H1 (cell line): ENCODE measurements at regions not wholly inside any gene's neighbourhood (a gene's known extent, or its start where the extent isn't known, plus 50 kb on each side); places are given as distances from the start of the nearest gene placed in this dataset.

Experiments
- CREB1 ChIP-seq: IDR thresholded peaks from 2 replicates; pipeline ENCODE4 v1.6.1; 2012; ENCODE audit warnings: inconsistent platforms
- NRF1 ChIP-seq: IDR thresholded peaks from 2 replicates; pipeline ENCODE4 v1.6.1; 2011; ENCODE audit warnings: mild to moderate bottlenecking, low read depth, low read length, improper control_type of control experiment
- POU5F1 ChIP-seq: IDR thresholded peaks from 2 replicates; pipeline ENCODE4 v1.6.1; 2011; ENCODE audit warnings: low read depth, mild to moderate bottlenecking, low read length, moderate library complexity
- RBBP5 ChIP-seq: IDR thresholded peaks from 2 replicates; pipeline ENCODE4 v1.7.1; 2012; ENCODE audit warnings: low read depth, mild to moderate bottlenecking, inconsistent platforms, low read length, moderate library complexity, borderline replicate concordance
- ZNF274 ChIP-seq: IDR thresholded peaks from 2 replicates; pipeline ENCODE4 v1.7.0; 2012; ENCODE audit warnings: low read length, borderline replicate concordance; ENCODE audit errors: extremely low read depth

GRCh38 chr9:111271481-111272080 lies 58.4 kb downstream of the OR2K2 start (continued):
- TF ChIP-seq NRF1 (no peak), RBBP5 (no peak), POU5F1 (no peak), ZNF274 (no peak), CREB1 (no peak)
